ENCODE measurements at regions not wholly inside any gene's neighbourhood (a gene's known extent, or its start where the extent isn't known, plus 50 kb on each side); places are given as distances from the start of the nearest gene placed in this dataset.

DNA sequence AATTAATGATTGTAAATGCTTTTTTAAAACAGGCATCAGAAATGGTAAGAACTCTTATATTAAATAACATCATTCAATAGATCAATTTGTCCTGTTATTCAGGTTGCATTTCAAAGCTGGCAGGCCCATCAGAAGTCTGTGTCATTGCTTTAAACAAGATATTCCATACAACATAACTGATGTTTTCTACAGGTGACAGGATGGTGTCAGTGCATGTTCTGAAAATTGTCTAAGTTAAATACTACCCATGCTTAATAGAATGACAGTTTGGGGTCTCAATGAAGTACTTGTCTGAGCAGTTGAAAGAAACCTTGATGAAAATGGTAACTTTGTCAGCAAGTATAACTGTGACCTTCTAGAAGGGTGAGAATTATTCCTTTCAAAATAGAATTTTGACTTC lies 263.2 kb downstream of the ISL1 start:
- DNase-seq (ENCODE audit: low spot score in 2 of 2) = no peak
- TF ChIP-seq POLR2A (IDR thresholded peaks at IDR 0.05) = no peak
- TF ChIP-seq, protein P1, sequence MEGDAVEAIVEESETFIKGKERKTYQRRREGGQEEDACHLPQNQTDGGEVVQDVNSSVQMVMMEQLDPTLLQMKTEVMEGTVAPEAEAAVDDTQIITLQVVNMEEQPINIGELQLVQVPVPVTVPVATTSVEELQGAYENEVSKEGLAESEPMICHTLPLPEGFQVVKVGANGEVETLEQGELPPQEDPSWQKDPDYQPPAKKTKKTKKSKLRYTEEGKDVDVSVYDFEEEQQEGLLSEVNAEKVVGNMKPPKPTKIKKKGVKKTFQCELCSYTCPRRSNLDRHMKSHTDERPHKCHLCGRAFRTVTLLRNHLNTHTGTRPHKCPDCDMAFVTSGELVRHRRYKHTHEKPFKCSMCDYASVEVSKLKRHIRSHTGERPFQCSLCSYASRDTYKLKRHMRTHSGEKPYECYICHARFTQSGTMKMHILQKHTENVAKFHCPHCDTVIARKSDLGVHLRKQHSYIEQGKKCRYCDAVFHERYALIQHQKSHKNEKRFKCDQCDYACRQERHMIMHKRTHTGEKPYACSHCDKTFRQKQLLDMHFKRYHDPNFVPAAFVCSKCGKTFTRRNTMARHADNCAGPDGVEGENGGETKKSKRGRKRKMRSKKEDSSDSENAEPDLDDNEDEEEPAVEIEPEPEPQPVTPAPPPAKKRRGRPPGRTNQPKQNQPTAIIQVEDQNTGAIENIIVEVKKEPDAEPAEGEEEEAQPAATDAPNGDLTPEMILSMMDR (IDR thresholded peaks at IDR 0.05) = no peak
- no peak overlapping the region for H3K4me3 ChIP-seq (ENCODE audit: low read depth, poor library complexity, severe bottlenecking)
- intact Hi-C loops (cut with DNase I; ENCODE audit: low total_unique reads) = no loop called here

DNA sequence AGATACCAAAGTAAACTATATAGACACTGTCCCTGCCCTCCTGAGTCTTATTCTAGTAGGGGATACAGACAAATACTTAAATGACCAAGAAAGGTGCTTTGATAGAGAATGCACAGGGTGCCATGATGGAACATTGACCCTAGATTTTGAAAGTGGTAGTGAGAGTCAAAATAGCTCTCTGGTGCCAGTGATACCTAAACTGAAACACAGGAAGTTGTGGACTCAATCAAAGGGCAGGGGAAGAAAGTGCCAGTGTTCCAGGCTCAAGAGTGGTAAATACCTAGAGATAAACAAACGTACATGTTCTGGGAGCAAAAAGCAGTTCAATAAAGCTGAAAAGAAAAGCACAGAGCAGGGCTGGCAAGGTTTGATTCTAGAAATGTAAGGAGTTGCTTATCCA lies 267.6 kb downstream of the ISL1 start:
- no peak overlapping the region for H3K4me3 ChIP-seq (ENCODE audit: low read depth, poor library complexity, severe bottlenecking)
- DNase-seq (ENCODE audit: low spot score in 2 of 2) = no peak
- no peak for TF ChIP-seq POLR2A (IDR thresholded peaks at IDR 0.05)
- TF ChIP-seq, protein P1 (IDR thresholded peaks at IDR 0.05) = no peak
- 35 to 36% methylated on average over 1 of the region's 1 CpG for WGBS, 2 donors
- intact Hi-C loops (cut with DNase I; ENCODE audit: low total_unique reads) = no loop called here

DNA sequence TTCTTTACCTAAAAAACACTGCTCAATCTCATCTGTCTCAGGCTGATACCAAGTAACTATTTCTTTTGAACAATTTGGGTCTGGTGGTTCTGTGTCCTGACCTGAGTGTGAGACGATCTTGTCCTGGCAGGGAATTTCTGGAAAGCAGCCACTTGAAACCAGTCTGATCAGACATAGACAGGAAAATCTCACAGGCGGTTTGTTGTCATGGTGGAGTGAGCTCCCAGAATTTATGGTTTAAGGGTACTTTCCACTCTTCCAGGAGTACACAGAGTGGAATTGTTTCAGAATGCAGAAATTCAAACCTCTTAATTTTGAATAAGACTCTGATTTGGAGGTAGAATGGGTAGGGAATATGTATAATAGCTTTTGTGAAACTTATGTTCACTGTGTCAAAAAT lies 268.2 kb downstream of the ISL1 start:
- WGBS, 2 donors = 30 to 31% methylated on average over 2 of the region's 2 CpGs
- intact Hi-C loops (cut with DNase I; ENCODE audit: low total_unique reads) = no loop called here
- H3K4me3 ChIP-seq (ENCODE audit: low read depth, poor library complexity, severe bottlenecking) = no peak overlapping the region
- no peak for DNase-seq (ENCODE audit: low spot score in 2 of 2)
- TF ChIP-seq, protein P1 (IDR thresholded peaks at IDR 0.05) = no peak
- no peak for TF ChIP-seq POLR2A (IDR thresholded peaks at IDR 0.05)

DNA sequence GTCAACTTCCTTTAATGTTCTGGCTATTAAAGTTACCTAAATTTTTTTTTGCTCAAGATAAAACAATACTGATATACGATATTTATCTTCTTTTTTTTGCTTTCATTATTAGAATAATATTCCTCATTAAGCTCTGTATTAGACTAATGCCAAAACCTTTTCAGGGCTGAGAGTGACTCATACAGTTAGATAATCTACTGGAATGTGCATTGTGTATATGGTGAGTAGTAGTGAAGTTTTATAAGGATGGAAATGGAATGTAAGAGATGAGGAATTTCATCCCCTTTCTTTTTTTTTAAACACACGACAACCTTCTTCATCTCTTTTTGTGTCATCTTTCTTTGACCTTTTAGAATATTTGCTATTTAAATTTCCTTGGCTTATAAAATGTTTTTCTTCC lies 268.6 kb downstream of the ISL1 start:
- TF ChIP-seq POLR2A (IDR thresholded peaks at IDR 0.05) = no peak
- TF ChIP-seq, protein P1 (IDR thresholded peaks at IDR 0.05) = no peak
- no peak overlapping the region for H3K4me3 ChIP-seq (ENCODE audit: low read depth, poor library complexity, severe bottlenecking)
- intact Hi-C loops (cut with DNase I; ENCODE audit: low total_unique reads) = no loop called here
- DNase-seq (ENCODE audit: low spot score in 2 of 2) = no peak
- 39 to 61% methylated on average over 2 of the region's 2 CpGs for WGBS, 2 donors

DNA sequence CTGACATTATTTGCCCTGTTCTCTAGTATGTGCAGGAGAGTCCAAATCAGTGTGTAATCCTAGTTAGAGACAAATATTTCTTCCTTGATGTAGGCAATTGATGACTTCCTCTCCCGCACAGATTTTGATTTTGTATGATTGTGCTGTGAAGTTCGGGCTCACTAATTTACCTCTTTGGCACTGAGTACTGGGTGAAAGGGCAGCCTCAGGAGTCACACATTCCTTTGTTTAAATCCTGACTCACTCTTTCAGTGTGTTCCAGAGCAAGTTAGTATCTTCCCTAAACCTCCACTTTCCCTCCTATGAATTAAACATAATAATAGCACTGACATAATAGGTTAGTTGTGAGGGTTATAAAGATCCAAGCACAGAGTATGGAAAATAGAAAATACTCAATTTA lies 269.7 kb downstream of the ISL1 start:
- 43 to 49% methylated on average over 2 of the region's 2 CpGs for WGBS, 2 donors
- no peak for DNase-seq (ENCODE audit: low spot score in 2 of 2)
- TF ChIP-seq, protein P1 (IDR thresholded peaks at IDR 0.05) = no peak
- TF ChIP-seq POLR2A (IDR thresholded peaks at IDR 0.05) = no peak
- intact Hi-C loops (cut with DNase I; ENCODE audit: low total_unique reads) = no loop called here
- no peak overlapping the region for H3K4me3 ChIP-seq (ENCODE audit: low read depth, poor library complexity, severe bottlenecking)

DNA sequence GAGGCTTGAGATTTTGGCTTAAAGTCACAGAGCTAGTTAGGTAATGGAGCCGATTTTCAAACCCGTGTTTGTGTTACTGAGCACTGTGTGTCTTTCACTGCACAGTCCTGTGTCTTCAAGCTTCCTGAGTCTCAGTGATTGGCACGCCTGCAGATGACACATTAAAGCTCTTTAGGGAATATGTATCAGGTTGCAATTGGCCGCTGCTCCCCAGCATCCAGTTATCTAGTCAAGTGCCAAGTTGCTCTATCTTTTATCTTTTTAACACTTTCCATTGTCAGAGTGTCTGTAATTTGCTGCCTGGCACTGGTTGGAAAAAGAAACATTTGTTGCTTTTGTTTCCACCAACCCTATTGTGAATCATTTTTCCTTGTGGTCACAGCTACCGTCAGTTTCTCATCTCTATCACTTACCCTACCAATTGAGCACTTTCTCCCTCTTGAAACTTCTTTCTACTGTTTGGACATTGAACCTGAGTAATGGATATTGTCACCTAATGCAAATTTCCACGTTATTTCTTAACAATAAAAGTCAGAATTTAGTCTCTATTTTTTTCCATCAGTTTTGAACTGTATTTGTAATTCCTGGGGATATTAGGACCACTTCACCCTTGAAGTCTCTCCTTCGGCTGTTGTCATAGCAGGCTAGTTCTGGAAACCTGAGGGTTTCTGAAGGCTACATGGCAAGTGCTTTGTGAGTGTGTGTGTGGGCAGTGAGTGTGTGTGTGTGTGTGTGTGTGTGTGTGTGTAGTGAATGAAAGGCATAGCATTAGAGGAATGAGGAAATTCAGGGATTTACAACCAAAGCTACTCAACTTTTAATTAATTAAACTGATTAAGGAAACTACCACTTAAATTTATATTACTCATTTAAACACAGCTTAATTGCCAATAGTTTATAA lies 274.3 kb downstream of the ISL1 start:
- DNase-seq (ENCODE audit: low spot score in 2 of 2) = no peak
- H3K4me3 ChIP-seq (ENCODE audit: low read depth, poor library complexity, severe bottlenecking) = no peak overlapping the region
- TF ChIP-seq, protein P1 (IDR thresholded peaks at IDR 0.05) = no peak
- TF ChIP-seq POLR2A (IDR thresholded peaks at IDR 0.05) = no peak
- WGBS, 2 donors = 46% methylated on average over 7 of the region's 7 CpGs
- intact Hi-C loops (cut with DNase I; ENCODE audit: low total_unique reads) = no loop called here

All from lower leg skin (tissue), 4 donors.